IMR-90 (cell line): ENCODE measurements at regions not wholly inside any gene's neighbourhood (a gene's known extent, or its start where the extent isn't known, plus 50 kb on each side); places are given as distances from the start of the nearest gene placed in this dataset.

ENCODE experiments used
- ATAC-seq: fragments of 200-7000 bp; cut with Tn5 transposase; 2 replicates; pipeline ENCODE4 v1.9.1; 2020; ENCODE audit warnings: low read depth, mild to moderate bottlenecking, moderate library complexity
- BruUV-seq: library from RNA; stranded (reverse); fragments of 400-500 nt; replicated peaks from 2 replicates; lab custom pipeline; 2021; lab: Mats Ljungman, UMichigan
- CTCF ChIA-PET: fragments of 300-600 bp; formaldehyde crosslinking; extraction: SDS; loops from one replicate; lab custom pipeline; 2021; ENCODE audit warnings: antibody characterized with exemption; lab: Yijun Ruan, JAX
- POLR2A ChIA-PET: fragments of 300-600 bp; sonication (Branson Sonifier 250); formaldehyde crosslinking; loops from one replicate; lab custom pipeline; 2022; ENCODE audit warnings: antibody characterized with exemption; ENCODE audit not compliant: unreplicated experiment; lab: Charles Lee
- DNase-seq: peaks from one replicate; pipeline ENCODE4 v3.0.0; 2013
- H2AFZ ChIP-seq: replicated peaks from 2 replicates; pipeline ENCODE3; 2013; ENCODE audit warnings: low read length, mild to moderate bottlenecking; ENCODE audit not compliant: poor library complexity
- H2AK5ac ChIP-seq: 2 replicates; pipeline ENCODE4 v1.6.1; 2013; ENCODE audit warnings: low read depth, low read length, inconsistent platforms
- H2AK9ac ChIP-seq: replicated peaks from 2 replicates; pipeline ENCODE3; 2013; ENCODE audit warnings: mild to moderate bottlenecking, low read depth, low read length, moderate library complexity; ENCODE audit not compliant: poor library complexity
- H2BK120ac ChIP-seq: 2 replicates; pipeline ENCODE4 v1.6.1; 2013; ENCODE audit warnings: low read depth, low read length, inconsistent platforms
- H2BK15ac ChIP-seq: 3 replicates; pipeline ENCODE4 v1.6.1; 2013; ENCODE audit warnings: low read depth, low read length, inconsistent platforms
- H2BK20ac ChIP-seq: 2 replicates; pipeline ENCODE4 v1.6.1; 2013; ENCODE audit warnings: low read depth, mild to moderate bottlenecking, inconsistent platforms, low read length, moderate library complexity
- H2BK5ac ChIP-seq: 2 replicates; pipeline ENCODE4 v1.6.1; 2013; ENCODE audit warnings: mild to moderate bottlenecking, low read depth, low read length, inconsistent platforms; ENCODE audit not compliant: poor library complexity, severe bottlenecking
- H3K14ac ChIP-seq: replicated peaks from 2 replicates; pipeline ENCODE4 v1.6.1; 2013; ENCODE audit warnings: low read depth, low read length, inconsistent platforms
- H3K18ac ChIP-seq: 2 replicates; pipeline ENCODE4 v1.6.1; 2013; ENCODE audit warnings: low read depth, low read length, control low read depth
- H3K23ac ChIP-seq: 2 replicates; pipeline ENCODE4 v1.6.1; 2013; ENCODE audit warnings: low read depth, low read length, inconsistent platforms
- H3K27ac ChIP-seq: 2 replicates; pipeline ENCODE4 v1.5.1; 2013; ENCODE audit warnings: mild to moderate bottlenecking, control low read depth, low read length; ENCODE audit not compliant: insufficient read depth
- H3K27me3 ChIP-seq: 2 replicates; pipeline ENCODE4 v1.6.1; 2013; ENCODE audit warnings: low read length; ENCODE audit not compliant: control insufficient read depth, insufficient read depth
- H3K36me3 ChIP-seq: 2 replicates; pipeline ENCODE4 v1.6.1; 2013; ENCODE audit warnings: low read length, mixed read lengths; ENCODE audit not compliant: control insufficient read depth, insufficient read depth
- H3K4ac ChIP-seq: 2 replicates; pipeline ENCODE4 v1.6.1; 2013; ENCODE audit warnings: low read depth, low read length, inconsistent platforms
- H3K4me1 ChIP-seq: 2 replicates; pipeline ENCODE4 v1.6.1; 2013; ENCODE audit warnings: low read length, mixed read lengths; ENCODE audit not compliant: control insufficient read depth, insufficient read depth
- H3K4me2 ChIP-seq: 2 replicates; pipeline ENCODE4 v1.6.1; 2013; ENCODE audit warnings: low read depth, mild to moderate bottlenecking, control low read depth, low read length, moderate library complexity
- H3K4me3 ChIP-seq: 2 replicates; pipeline ENCODE4 v1.5.1; 2013; ENCODE audit warnings: low read depth, mild to moderate bottlenecking, control low read depth, low read length, moderate library complexity; ENCODE audit not compliant: insufficient read depth
- H3K56ac ChIP-seq: 2 replicates; pipeline ENCODE4 v1.6.1; 2013; ENCODE audit warnings: low read length, inconsistent platforms; ENCODE audit not compliant: insufficient read depth; ENCODE audit errors: extremely low read depth
- H3K79me1 ChIP-seq, 2 experiments: 2 replicates each; pipeline ENCODE4 v1.6.1; 2013; ENCODE audit warnings: low read length in 2 of 2, inconsistent platforms in 1 of 2, low read depth in 1 of 2
- H3K9ac ChIP-seq: 2 replicates; pipeline ENCODE4 v1.6.1; 2013; ENCODE audit warnings: low read depth, low read length, control low read depth
- H3K9me1 ChIP-seq: 2 replicates; pipeline ENCODE4 v1.6.1; 2013; ENCODE audit warnings: low read length, inconsistent platforms; ENCODE audit not compliant: insufficient read depth
- H3K9me3 ChIP-seq: 2 replicates; pipeline ENCODE4 v1.6.1; 2013; ENCODE audit warnings: low read length; ENCODE audit not compliant: control insufficient read depth, insufficient read depth
- H4K20me1 ChIP-seq: 2 replicates; pipeline ENCODE4 v1.6.1; 2013; ENCODE audit warnings: low read length, inconsistent platforms; ENCODE audit not compliant: insufficient read depth
- H4K5ac ChIP-seq: 2 replicates; pipeline ENCODE4 v1.6.1; 2013; ENCODE audit warnings: mild to moderate bottlenecking, low read depth, low read length, control low read depth
- H4K8ac ChIP-seq, 2 experiments: 2 replicates each; pipeline ENCODE4 v1.6.1; 2013; ENCODE audit warnings: low read depth in 2 of 2, low read length in 2 of 2, control low read depth in 1 of 2, inconsistent platforms in 1 of 2
- H4K91ac ChIP-seq: 2 replicates; pipeline ENCODE4 v1.6.1; 2013; ENCODE audit warnings: low read depth, low read length, inconsistent platforms; ENCODE audit not compliant: insufficient read depth
- CHD1 ChIP-seq: IDR thresholded peaks from 2 replicates; pipeline ENCODE4 v1.6.1; 2012; ENCODE audit warnings: low read depth, low read length, improper control_type of control experiment
- RAD21 ChIP-seq: IDR thresholded peaks from 2 replicates; pipeline ENCODE4 v1.6.1; 2012; ENCODE audit warnings: low read length, improper control_type of control experiment
- RCOR1 ChIP-seq: IDR thresholded peaks from 2 replicates; pipeline ENCODE4 v1.6.1; 2012; ENCODE audit warnings: mild to moderate bottlenecking, low read length, improper control_type of control experiment; ENCODE audit not compliant: insufficient replicate concordance
- RFX5 ChIP-seq: IDR thresholded peaks from 2 replicates; pipeline ENCODE4 v1.8.0; 2012; ENCODE audit warnings: low read depth, mild to moderate bottlenecking, low read length, moderate library complexity
- WGBS, 2 experiments: methylation state at CpG; one replicate each; pipeline versions ENCODE4 v1.1.5 to v1.1.7; 2013; ENCODE audit warnings: missing lambda C conversion rate in 2 of 2; ENCODE audit not compliant: insufficient read length in 1 of 2; ENCODE audit errors: extremely low coverage in 2 of 2; 5-methylcytosine and 5-hydroxymethylcytosine counted together
- dilution Hi-C: fragments of 300-500 bp; cut with HindIII; formaldehyde crosslinking; loops from one replicate; pipeline ENCODE4 v1.14.3; 2018; ENCODE audit warnings: low sequenced_read_pairs; ENCODE audit not compliant: unreplicated experiment
- in situ Hi-C: fragments of 300-500 bp; cut with MboI; formaldehyde crosslinking; loops from 3 replicates; pipeline ENCODE4 v1.14.3; 2019; ENCODE audit warnings: low sequenced_read_pairs, inconsistent platforms, mixed read lengths
- intact Hi-C: fragments of 100-400 bp; cut with micrococcal nuclease; formaldehyde crosslinking; loops from 2 replicates; pipeline ENCODE4 v1.10.0; 2022

DNA sequence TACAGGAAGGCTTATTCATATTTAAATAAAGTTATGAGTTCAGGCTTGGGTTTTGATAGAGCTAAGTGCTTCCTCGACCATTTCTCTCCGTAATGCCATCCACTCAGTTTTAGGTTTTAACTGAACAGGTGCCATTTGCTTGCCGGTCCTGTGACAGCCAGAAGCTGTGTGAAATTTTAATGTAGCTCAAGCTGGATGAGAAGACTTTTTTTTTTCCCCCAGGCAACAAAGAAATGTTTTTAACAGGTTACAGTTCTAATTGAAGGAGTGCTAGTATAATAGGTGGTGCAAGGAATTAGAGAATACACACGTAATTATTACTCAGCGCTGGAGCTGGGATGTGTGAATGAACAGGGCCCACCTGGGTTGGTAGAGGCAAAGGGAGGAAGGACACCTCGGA is 502.3 kb downstream of the AACS start:
- Histone ChIP-seq H3K4ac (no peak overlapping the region), H2BK15ac (no peak overlapping the region), H3K9me1 (no peaks in the 10 kb centered on the region), H2BK120ac (no peak overlapping the region), H3K9ac (no peak overlapping the region), H2BK5ac (no peak overlapping the region), H2AK9ac (no peak overlapping the region), H3K27me3 (no peaks in the 10 kb centered on the region), H4K8ac (no peak overlapping the region), H3K9me3 (peaks cover 19% of the 10 kb centered on the region), H4K20me1 (no peaks in the 10 kb centered on the region), H2BK20ac (no peak overlapping the region), H4K5ac (no peak overlapping the region), H3K27ac (no peak overlapping the region), H3K56ac (no peak overlapping the region), H3K18ac (no peak overlapping the region), H3K4me1 (no peaks in the 10 kb centered on the region), H3K36me3 (no peaks in the 10 kb centered on the region), H3K14ac (no peak overlapping the region), H3K23ac (no peak overlapping the region), H3K4me2 (no peak overlapping the region), H3K4me3 (no peak overlapping the region), H4K91ac (no peak overlapping the region), H2AK5ac (no peak overlapping the region), H2AFZ (no peak overlapping the region), H3K79me1 (no peaks in the 10 kb centered on the region)
- no CpG with 5 or more reads among the region's 6 CpGs for WGBS, 2 experiments
- ChIA-PET CTCF (no interaction called here), POLR2A (no interaction called here)
- no peak for ATAC-seq
- dilution Hi-C loops = no loop called here
- intact Hi-C loops = no loop called here
- no peak for DNase-seq
- in situ Hi-C loops = no loop called here
- TF ChIP-seq RFX5 (no peak), CHD1 (no peak), RAD21 (no peak), RCOR1 (no peak)
- BruUV-seq = no TSS peak
